Activated CD4-positive, alpha-beta memory T cell treated with anti-CD3 and anti-CD28 coated beads, Interleukin-2, amount 10 ng/mL, durations not matched to agents 7 days and 5 days (primary cell): ENCODE measurements at regions not wholly inside any gene's neighbourhood (a gene's known extent, or its start where the extent isn't known, plus 50 kb on each side); places are given as distances from the start of the nearest gene placed in this dataset.

Source experiments
- CTCF ChIA-PET: fragments of 350-600 bp; sonication (Branson Sonifier 250); formaldehyde crosslinking; loops from one replicate; lab custom pipeline; 2021; ENCODE audit warnings: antibody characterized with exemption, inconsistent platforms; lab: Charles Lee
- POLR2A ChIA-PET: fragments of 350-600 bp; sonication (Branson Sonifier 250); formaldehyde crosslinking; loops from one replicate; lab custom pipeline; 2021; ENCODE audit warnings: antibody characterized with exemption; lab: Charles Lee
- DNase-seq: peaks from one replicate; pipeline ENCODE4 v3.0.0-alpha.2; 2020
- H3K27ac Mint-ChIP-seq: one replicate; pipeline ENCODE4 v1.8.0; 2021; ENCODE audit warnings: mild to moderate bottlenecking, mixed read lengths
- H3K27me3 Mint-ChIP-seq: one replicate; pipeline ENCODE4 v1.8.0; 2021; ENCODE audit warnings: mixed read lengths
- H3K36me3 Mint-ChIP-seq: one replicate; pipeline ENCODE4 v1.8.0; 2021; ENCODE audit warnings: low read depth, mixed read lengths
- H3K4me1 Mint-ChIP-seq: one replicate; pipeline ENCODE4 v1.8.0; 2021; ENCODE audit warnings: mixed read lengths
- H3K4me3 Mint-ChIP-seq: one replicate; pipeline ENCODE4 v1.8.0; 2021; ENCODE audit warnings: mild to moderate bottlenecking, mixed read lengths
- H3K9me3 Mint-ChIP-seq: one replicate; pipeline ENCODE4 v1.8.0; 2021; ENCODE audit warnings: mixed read lengths

GRCh38 chr13:54183166-54183565 lies 1154.6 kb downstream of the OLFM4 start:
- Mint-ChIP-seq H3K27me3 (no peaks in the 10 kb centered on the region), H3K9me3 (no peaks in the 10 kb centered on the region), H3K4me3 (no peak overlapping the region), H3K27ac (no peak overlapping the region), H3K4me1 (no peaks in the 10 kb centered on the region), H3K36me3 (no peaks in the 10 kb centered on the region)
- CTCF ChIA-PET: no interaction called here
- POLR2A ChIA-PET: no interaction called here
- no peak for DNase-seq

GRCh38 chr13:54183728-54184127 lies 1155.1 kb downstream of the OLFM4 start:
- Mint-ChIP-seq H3K27me3 (no peaks in the 10 kb centered on the region), H3K4me1 (no peaks in the 10 kb centered on the region), H3K27ac (no peak overlapping the region), H3K4me3 (no peak overlapping the region), H3K9me3 (no peaks in the 10 kb centered on the region), H3K36me3 (no peaks in the 10 kb centered on the region)
- no peak for DNase-seq
- CTCF ChIA-PET: no interaction called here
- POLR2A ChIA-PET: no interaction called here

GRCh38 chr13:54184576-54184975 lies 1156.0 kb downstream of the OLFM4 start:
- POLR2A ChIA-PET: no interaction called here
- CTCF ChIA-PET: no interaction called here
- H3K27ac Mint-ChIP-seq: no peak overlapping the region
- H3K4me3 Mint-ChIP-seq: no peak overlapping the region
- H3K27me3 Mint-ChIP-seq: no peaks in the 10 kb centered on the region
- H3K9me3 Mint-ChIP-seq: peaks cover 4% of the 10 kb centered on the region
- DNase-seq: no peak
- H3K4me1 Mint-ChIP-seq: no peaks in the 10 kb centered on the region
- no peaks in the 10 kb centered on the region for H3K36me3 Mint-ChIP-seq

- ChIA-PET CTCF (no interaction called here), POLR2A (no interaction called here)
- Mint-ChIP-seq H3K27me3 (no peaks in the 10 kb centered on the region), H3K4me3 (no peak overlapping the region), H3K36me3 (no peaks in the 10 kb centered on the region), H3K4me1 (no peaks in the 10 kb centered on the region), H3K27ac (no peak overlapping the region), H3K9me3 (peaks cover 5% of the 10 kb centered on the region)
- no peak for DNase-seq
Measured at GRCh38 chr13:54185101-54185500, 1156.5 kb downstream of the OLFM4 start.

- Mint-ChIP-seq H3K27me3 (no peaks in the 10 kb centered on the region), H3K27ac (no peak overlapping the region), H3K36me3 (no peaks in the 10 kb centered on the region), H3K9me3 (peaks cover 5% of the 10 kb centered on the region), H3K4me1 (no peaks in the 10 kb centered on the region), H3K4me3 (no peak overlapping the region)
- ChIA-PET POLR2A (no interaction called here), CTCF (no interaction called here)
- DNase-seq: no peak
Measured at GRCh38 chr13:54185785-54186184, 1157.2 kb downstream of the OLFM4 start.

- H3K9me3 Mint-ChIP-seq: peaks cover 5% of the 10 kb centered on the region
- ChIA-PET CTCF (no interaction called here), POLR2A (no interaction called here)
- no peaks in the 10 kb centered on the region for H3K4me1 Mint-ChIP-seq
- no peaks in the 10 kb centered on the region for H3K27me3 Mint-ChIP-seq
- no peaks in the 10 kb centered on the region for H3K36me3 Mint-ChIP-seq
- DNase-seq: no peak
- H3K4me3 Mint-ChIP-seq: no peak overlapping the region
- no peak overlapping the region for H3K27ac Mint-ChIP-seq
Measured at GRCh38 chr13:54187461-54187860, 1158.8 kb downstream of the OLFM4 start.

GRCh38 chr13:54194233-54195024 lies 1165.8 kb downstream of the OLFM4 start:
- Mint-ChIP-seq H3K27ac (no peak overlapping the region), H3K36me3 (no peaks in the 10 kb centered on the region), H3K9me3 (peaks cover 2% of the 10 kb centered on the region), H3K4me1 (no peaks in the 10 kb centered on the region), H3K27me3 (no peaks in the 10 kb centered on the region), H3K4me3 (no peak overlapping the region)
- CTCF ChIA-PET: no interaction called here
- POLR2A ChIA-PET: no interaction called here
- no peak for DNase-seq

GRCh38 chr13:54196684-54197083 lies 1168.1 kb downstream of the OLFM4 start:
- no peaks in the 10 kb centered on the region for H3K36me3 Mint-ChIP-seq
- DNase-seq: no peak
- CTCF ChIA-PET: no interaction called here
- H3K27ac Mint-ChIP-seq: no peak overlapping the region
- H3K27me3 Mint-ChIP-seq: no peaks in the 10 kb centered on the region
- POLR2A ChIA-PET: no interaction called here
- no peak overlapping the region for H3K4me3 Mint-ChIP-seq
- H3K4me1 Mint-ChIP-seq: no peaks in the 10 kb centered on the region
- no peaks in the 10 kb centered on the region for H3K9me3 Mint-ChIP-seq

GRCh38 chr13:54198911-54199310 lies 1170.3 kb downstream of the OLFM4 start:
- CTCF ChIA-PET: no interaction called here
- Mint-ChIP-seq H3K27ac (no peak overlapping the region), H3K4me1 (no peaks in the 10 kb centered on the region), H3K27me3 (no peaks in the 10 kb centered on the region), H3K9me3 (peaks cover 2% of the 10 kb centered on the region), H3K4me3 (no peak overlapping the region), H3K36me3 (no peaks in the 10 kb centered on the region)
- POLR2A ChIA-PET: no interaction called here
- no peak for DNase-seq

GRCh38 chr13:54206626-54207025 lies 1178.0 kb downstream of the OLFM4 start:
- H3K4me1 Mint-ChIP-seq: no peaks in the 10 kb centered on the region
- no peaks in the 10 kb centered on the region for H3K36me3 Mint-ChIP-seq
- ChIA-PET POLR2A (no interaction called here), CTCF (no interaction called here)
- no peaks in the 10 kb centered on the region for H3K27me3 Mint-ChIP-seq
- no peak overlapping the region for H3K4me3 Mint-ChIP-seq
- peaks cover 10% of the 10 kb centered on the region for H3K9me3 Mint-ChIP-seq
- no peak for DNase-seq
- no peak overlapping the region for H3K27ac Mint-ChIP-seq

GRCh38 chr13:54210397-54211049 lies 1181.9 kb downstream of the OLFM4 start:
- Mint-ChIP-seq H3K4me3 (no peak overlapping the region), H3K27me3 (no peaks in the 10 kb centered on the region), H3K27ac (no peak overlapping the region), H3K4me1 (no peaks in the 10 kb centered on the region), H3K36me3 (no peaks in the 10 kb centered on the region), H3K9me3 (peaks cover 8% of the 10 kb centered on the region)
- ChIA-PET POLR2A (no interaction called here), CTCF (no interaction called here)
- DNase-seq: no peak

- Mint-ChIP-seq H3K27me3 (no peaks in the 10 kb centered on the region), H3K4me3 (no peak overlapping the region), H3K27ac (no peak overlapping the region), H3K4me1 (no peaks in the 10 kb centered on the region), H3K9me3 (peaks cover 6% of the 10 kb centered on the region), H3K36me3 (no peaks in the 10 kb centered on the region)
- CTCF ChIA-PET: no interaction called here
- no peak for DNase-seq
- POLR2A ChIA-PET: no interaction called here
Measured at GRCh38 chr13:54216221-54216620, 1187.6 kb downstream of the OLFM4 start.

GRCh38 chr13:54226876-54227275 lies 1198.3 kb downstream of the OLFM4 start:
- H3K27me3 Mint-ChIP-seq: no peaks in the 10 kb centered on the region
- ChIA-PET POLR2A (no interaction called here), CTCF (no interaction called here)
- no peak for DNase-seq
- H3K27ac Mint-ChIP-seq: no peak overlapping the region
- no peak overlapping the region for H3K4me3 Mint-ChIP-seq
- H3K36me3 Mint-ChIP-seq: no peaks in the 10 kb centered on the region
- H3K9me3 Mint-ChIP-seq: peaks cover 6% of the 10 kb centered on the region
- H3K4me1 Mint-ChIP-seq: no peaks in the 10 kb centered on the region

GRCh38 chr13:54232700-54233099 lies 1204.1 kb downstream of the OLFM4 start:
- no peak for DNase-seq
- ChIA-PET POLR2A (no interaction called here), CTCF (no interaction called here)
- peaks cover under 1% of the 10 kb centered on the region for H3K9me3 Mint-ChIP-seq
- H3K36me3 Mint-ChIP-seq: no peaks in the 10 kb centered on the region
- H3K4me1 Mint-ChIP-seq: no peaks in the 10 kb centered on the region
- H3K27ac Mint-ChIP-seq: no peak overlapping the region
- H3K27me3 Mint-ChIP-seq: no peaks in the 10 kb centered on the region
- H3K4me3 Mint-ChIP-seq: no peak overlapping the region
